ENCODE measurements at regions not wholly inside any gene's neighbourhood (a gene's known extent, or its start where the extent isn't known, plus 50 kb on each side); places are given as distances from the start of the nearest gene placed in this dataset.

GRCh38 chr4:130559268-130559667, 1463.3 kb downstream of the C4orf33 start:
- no peak for DNase-seq

GRCh38 chr4:130563185-130563888, 1467.4 kb downstream of the C4orf33 start:
- DNase-seq = peak; percentile 4

- no peak for DNase-seq
These were observed 1468.0 kb downstream of the C4orf33 start for GRCh38 chr4:130563889-130564418.

GRCh38 chr4:130568746-130569145, 1472.8 kb downstream of the C4orf33 start:
- DNase-seq = no peak

- DNase-seq = no peak
These were observed 1477.8 kb downstream of the C4orf33 start for GRCh38 chr4:130573742-130574141.

GRCh38 chr4:130574215-130574614, 1478.3 kb downstream of the C4orf33 start:
- no peak for DNase-seq

GRCh38 chr4:130576218-130576617, 1480.3 kb downstream of the C4orf33 start:
- no peak for DNase-seq

- DNase-seq = no peak
These were observed 1495.1 kb downstream of the C4orf33 start for GRCh38 chr4:130591091-130591490.

GRCh38 chr4:130600706-130601105, 1504.8 kb downstream of the C4orf33 start:
- DNase-seq = no peak

GRCh38 chr4:130603043-130603442, 1507.1 kb downstream of the C4orf33 start:
- no peak for DNase-seq

GRCh38 chr4:130608121-130608520, 1512.2 kb downstream of the C4orf33 start:
- DNase-seq = no peak

- no peak for DNase-seq
These were observed 1532.6 kb downstream of the C4orf33 start for GRCh38 chr4:130628531-130628930.

- DNase-seq = no peak
These were observed 1537.0 kb downstream of the C4orf33 start for GRCh38 chr4:130632731-130633604.

GRCh38 chr4:130636486-130636885, 1540.5 kb downstream of the C4orf33 start:
- DNase-seq = no peak

- DNase-seq = no peak
These were observed 1544.6 kb downstream of the C4orf33 start for GRCh38 chr4:130640592-130640991.

- DNase-seq = no peak
These were observed 1550.9 kb downstream of the C4orf33 start for GRCh38 chr4:130646886-130647285.

- DNase-seq = no peak
These were observed 1552.6 kb downstream of the C4orf33 start for GRCh38 chr4:130648570-130648969.

- no peak for DNase-seq
These were observed 1557.9 kb downstream of the C4orf33 start for GRCh38 chr4:130653842-130654241.

- no peak for DNase-seq
These were observed 1563.4 kb downstream of the C4orf33 start for GRCh38 chr4:130659320-130659719.

GRCh38 chr4:130668859-130669258, 1572.9 kb downstream of the C4orf33 start:
- no peak for DNase-seq

- no peak for DNase-seq
These were observed 1579.3 kb downstream of the C4orf33 start for GRCh38 chr4:130675266-130675665.

GRCh38 chr4:130689181-130689580, 1593.2 kb downstream of the C4orf33 start:
- no peak for DNase-seq

- DNase-seq = no peak
These were observed 1602.3 kb downstream of the C4orf33 start for GRCh38 chr4:130698251-130698650.

GRCh38 chr4:130699004-130699403, 1603.1 kb downstream of the C4orf33 start:
- no peak for DNase-seq
